Chondrocyte (in vitro differentiated cells): ENCODE measurements at regions not wholly inside any gene's neighbourhood (a gene's known extent, or its start where the extent isn't known, plus 50 kb on each side); places are given as distances from the start of the nearest gene placed in this dataset.

Experiments used
- DNase-seq: peaks from one replicate; pipeline ENCODE4 v3.0.0; 2021; ENCODE audit warnings: mixed read lengths, low spot score
- H3K27ac Mint-ChIP-seq: one replicate; pipeline ENCODE4 v1.8.0; 2021; ENCODE audit warnings: mild to moderate bottlenecking, moderate library complexity, mixed read lengths; ENCODE audit not compliant: unreplicated experiment
- H3K27me3 Mint-ChIP-seq: 2 replicates; pipeline ENCODE4 v1.8.0; 2021; ENCODE audit warnings: low read depth, mixed read lengths
- H3K36me3 Mint-ChIP-seq: 2 replicates; pipeline ENCODE4 v1.8.0; 2021; ENCODE audit warnings: low read depth, mixed read lengths
- H3K4me1 Mint-ChIP-seq: 2 replicates; pipeline ENCODE4 v1.8.0; 2021; ENCODE audit warnings: low read depth, mild to moderate bottlenecking, mixed read lengths
- H3K4me3 Mint-ChIP-seq: one replicate; pipeline ENCODE4 v1.8.0; 2021; ENCODE audit warnings: mild to moderate bottlenecking, moderate library complexity, mixed read lengths; ENCODE audit not compliant: unreplicated experiment
- H3K9me3 Mint-ChIP-seq: 2 replicates; pipeline ENCODE4 v1.8.0; 2021; ENCODE audit warnings: low read depth, mixed read lengths
- CTCF ChIP-seq: fragments of 200-600 bp; sonication (generic); IDR thresholded peaks from 2 replicates; pipeline ENCODE4 v1.5.0; 2021; ENCODE audit warnings: antibody characterized with exemption, mild to moderate bottlenecking, moderate library complexity

GRCh38 chr14:99322731-99323599 is 51.0 kb upstream of the BCL11B start:
- H3K4me3 Mint-ChIP-seq, result no peak overlapping the region
- H3K27me3 Mint-ChIP-seq, result peaks cover 10% of the 10 kb centered on the region
- H3K27ac Mint-ChIP-seq, result no peak overlapping the region
- no peak for DNase-seq
- TF ChIP-seq CTCF, result no peak
- no peaks in the 10 kb centered on the region for H3K9me3 Mint-ChIP-seq
- no peaks in the 10 kb centered on the region for H3K36me3 Mint-ChIP-seq
- peaks cover 10% of the 10 kb centered on the region for H3K4me1 Mint-ChIP-seq

DNA sequence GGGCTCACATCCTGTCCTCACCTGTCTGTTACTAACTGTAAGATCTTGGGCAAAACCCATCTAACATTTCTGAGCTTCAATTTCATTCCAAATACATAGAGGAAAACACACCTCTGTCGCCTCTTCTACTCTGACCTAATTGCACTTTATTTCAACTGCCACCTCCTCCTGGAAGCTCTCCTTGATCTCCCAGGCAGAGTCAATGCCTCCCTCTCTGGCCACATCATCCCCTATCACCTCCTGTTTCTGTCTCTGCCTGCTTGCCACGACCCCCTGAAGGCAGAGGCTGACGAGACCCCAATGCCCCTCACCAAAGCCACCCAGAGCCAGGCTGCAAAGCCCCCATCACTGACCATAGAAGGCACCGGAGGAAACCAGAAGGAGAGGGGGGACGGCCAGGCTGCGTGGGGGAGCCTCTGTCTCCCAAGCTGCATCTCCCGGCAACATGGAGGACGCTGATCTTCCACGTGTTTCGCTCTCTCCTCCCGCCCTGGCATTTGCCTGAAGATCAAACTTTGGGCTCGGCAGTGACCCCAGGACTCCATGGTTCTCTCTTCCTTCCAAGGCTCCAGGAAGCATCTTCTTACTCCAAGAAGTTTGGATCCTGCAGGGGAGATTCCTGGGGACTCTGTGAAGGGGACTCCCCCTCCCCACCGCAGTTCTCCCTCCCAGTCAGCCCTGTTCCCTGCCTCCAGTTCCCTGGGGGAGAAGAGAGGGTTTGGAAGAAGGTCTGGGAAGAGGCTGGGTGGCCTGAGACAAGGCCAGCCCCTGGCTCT is 50.1 kb upstream of the BCL11B start:
- no peak overlapping the region for H3K27ac Mint-ChIP-seq

More for the DNA sequence above, 50.1 kb upstream of the BCL11B start:
- peaks cover 10% of the 10 kb centered on the region for H3K27me3 Mint-ChIP-seq
- no peaks in the 10 kb centered on the region for H3K36me3 Mint-ChIP-seq
- no peak for TF ChIP-seq CTCF
- DNase-seq, result no peak
- peaks cover 2% of the 10 kb centered on the region for H3K4me1 Mint-ChIP-seq
- no peak overlapping the region for H3K4me3 Mint-ChIP-seq
- H3K9me3 Mint-ChIP-seq, result no peaks in the 10 kb centered on the region
